Endothelial cell of umbilical vein (primary cell): ENCODE measurements at regions not wholly inside any gene's neighbourhood (a gene's known extent, or its start where the extent isn't known, plus 50 kb on each side); places are given as distances from the start of the nearest gene placed in this dataset.

Experiments
- BruUV-seq: library from RNA; stranded (reverse); fragments of 400-500 nt; replicated peaks from 2 replicates; lab custom pipeline; 2021; lab: Mats Ljungman, UMichigan
- CTCF ChIA-PET: fragments of 300-600, 350-600 bp; sonication (Branson Sonifier 250); formaldehyde crosslinking; loops from one replicate; lab custom pipeline; 2021; ENCODE audit warnings: antibody characterized with exemption, inconsistent platforms; lab: Charles Lee
- POLR2A ChIA-PET: fragments of 300-600, 350-600 bp; sonication (Branson Sonifier 250); formaldehyde crosslinking; loops from one replicate; lab custom pipeline; 2021; ENCODE audit warnings: antibody characterized with exemption, inconsistent platforms; lab: Charles Lee
- DNase-seq: peaks from one replicate; pipeline ENCODE4 v3.0.0-alpha.2; 2011; ENCODE audit warnings: low read depth, low spot score
- FAIRE-seq: peaks from 2 replicates; lab custom pipeline; 2011; peaks lifted over from hg19 to GRCh38; lab: Jason Lieb, UNC
- H2AFZ ChIP-seq: 2 replicates; pipeline ENCODE4 v1.6.0; 2012; ENCODE audit warnings: low read depth, low read length, control low read depth, inconsistent platforms
- H3K27ac ChIP-seq: 2 replicates; pipeline ENCODE4 v1.5.1; 2011; ENCODE audit warnings: low read depth, mild to moderate bottlenecking, control low read depth, low read length, moderate library complexity; ENCODE audit not compliant: insufficient read depth
- H3K27me3 ChIP-seq, 2 experiments: 2 replicates each; pipeline versions ENCODE4 v1.6.0 to v1.6.1; 2011; ENCODE audit warnings: low read length in 2 of 2, mixed read lengths in 1 of 2; ENCODE audit not compliant: control insufficient read depth in 2 of 2, insufficient read depth in 2 of 2
- H3K36me3 ChIP-seq, 2 experiments: 2 replicates in 1 of 2; 3 replicates in 1 of 2; pipeline ENCODE4 v1.5.1; 2011; ENCODE audit warnings: low read length in 2 of 2, mild to moderate bottlenecking in 1 of 2, moderate library complexity in 1 of 2; ENCODE audit not compliant: control insufficient read depth in 2 of 2, insufficient read depth in 2 of 2; ENCODE audit errors: extremely low read depth in 1 of 2
- H3K4me1 ChIP-seq: 3 replicates; pipeline ENCODE4 v1.5.1; 2011; ENCODE audit warnings: mild to moderate bottlenecking, low read length; ENCODE audit not compliant: control insufficient read depth, insufficient read depth; ENCODE audit errors: extremely low read depth
- H3K4me2 ChIP-seq: 2 replicates; pipeline ENCODE4 v1.6.1; 2011; ENCODE audit warnings: low read length, control low read depth, mixed read lengths; ENCODE audit not compliant: insufficient read depth
- H3K4me3 ChIP-seq, 3 experiments: fragments of 200-600 bp in 1 of 3; sonication (generic), shearing (Covaris generic) in 1 of 3; replicated peaks in 1 of 3; 2 replicates each; pipeline ENCODE4 v1.5.1; 2011 to 2016; ENCODE audit warnings: control low read depth in 3 of 3, low read length in 3 of 3, mild to moderate bottlenecking in 2 of 3, inconsistent platforms in 1 of 3, low read depth in 1 of 3, moderate library complexity in 1 of 3; ENCODE audit not compliant: insufficient read depth in 1 of 3
- H3K79me2 ChIP-seq: 2 replicates; pipeline ENCODE4 v1.6.0; 2012; ENCODE audit warnings: low read length, inconsistent platforms; ENCODE audit not compliant: control insufficient read depth, insufficient read depth
- H3K9ac ChIP-seq: replicated peaks from 2 replicates; pipeline ENCODE3; 2011; ENCODE audit warnings: low read length, control low read depth; ENCODE audit not compliant: insufficient read depth; ENCODE audit errors: extremely low read depth
- H3K9me1 ChIP-seq: replicated peaks from 3 replicates; pipeline ENCODE4 v1.6.0; 2011; ENCODE audit warnings: mild to moderate bottlenecking, low read length; ENCODE audit not compliant: control insufficient read depth, insufficient read depth; ENCODE audit errors: extremely low read depth
- H3K9me3 ChIP-seq: replicated peaks from 2 replicates; pipeline ENCODE4 v1.5.1; 2012; ENCODE audit warnings: low read length, inconsistent platforms; ENCODE audit not compliant: control insufficient read depth, insufficient read depth
- H4K20me1 ChIP-seq: replicated peaks from 2 replicates; pipeline ENCODE3; 2011; ENCODE audit warnings: mild to moderate bottlenecking, low read length; ENCODE audit not compliant: control insufficient read depth, insufficient read depth; ENCODE audit errors: extremely low read depth
- EZH2 ChIP-seq: IDR thresholded peaks from 2 replicates; pipeline ENCODE4 v1.6.1; 2012; ENCODE audit warnings: borderline replicate concordance, low read depth, mild to moderate bottlenecking, moderate library complexity, low read length, inconsistent platforms; ENCODE audit not compliant: severe bottlenecking
- FOS ChIP-seq: IDR thresholded peaks from 2 replicates; pipeline ENCODE4 v1.6.1; 2011; ENCODE audit warnings: mild to moderate bottlenecking, low read length, moderate library complexity, borderline replicate concordance; ENCODE audit not compliant: insufficient read depth
- GATA2 ChIP-seq: IDR thresholded peaks from 2 replicates; pipeline ENCODE4 v1.7.0; 2011; ENCODE audit warnings: low read depth, mild to moderate bottlenecking, moderate library complexity, mixed read lengths, low read length; ENCODE audit not compliant: insufficient read length, insufficient read depth
- JUN ChIP-seq: IDR thresholded peaks from 2 replicates; pipeline ENCODE4 v1.6.1; 2011; ENCODE audit warnings: borderline replicate concordance, low read depth; ENCODE audit not compliant: insufficient read length, insufficient read depth
- POLR2AphosphoS5 ChIP-seq: IDR thresholded peaks from 2 replicates; pipeline ENCODE4 v1.6.1; 2012; ENCODE audit warnings: low read depth, mild to moderate bottlenecking, control low read depth, low read length, moderate library complexity; ENCODE audit not compliant: insufficient read depth
- dilution Hi-C: fragments of 300-500 bp; cut with MboI; formaldehyde crosslinking; loops from one replicate; pipeline ENCODE4 v1.15.0; 2019; ENCODE audit warnings: low sequenced_read_pairs; ENCODE audit not compliant: extremely low pct_ligation_motif_present
- intact Hi-C: fragments of 100-400 bp; cut with micrococcal nuclease; formaldehyde crosslinking; loops from one replicate; pipeline ENCODE4 v1.10.0; 2022
- TF ChIP-seq, protein P1 (sequence below): IDR thresholded peaks from 2 replicates; pipeline ENCODE4 v1.6.1; 2011; ENCODE audit not compliant: insufficient read depth, insufficient read length
- TF ChIP-seq, protein P2 (sequence below), 2 donors: IDR thresholded peaks; 1 replicate in 1 of 2; 2 replicates in 1 of 2; pipeline ENCODE4 v1.5.1; 2011; ENCODE audit warnings: low read length in 2 of 2, mild to moderate bottlenecking in 2 of 2, moderate library complexity in 2 of 2, control low read depth in 1 of 2, inconsistent platforms in 1 of 2, low read depth in 1 of 2; ENCODE audit not compliant: insufficient read depth in 1 of 2; ENCODE audit errors: extremely low read depth in 1 of 2

DNA sequence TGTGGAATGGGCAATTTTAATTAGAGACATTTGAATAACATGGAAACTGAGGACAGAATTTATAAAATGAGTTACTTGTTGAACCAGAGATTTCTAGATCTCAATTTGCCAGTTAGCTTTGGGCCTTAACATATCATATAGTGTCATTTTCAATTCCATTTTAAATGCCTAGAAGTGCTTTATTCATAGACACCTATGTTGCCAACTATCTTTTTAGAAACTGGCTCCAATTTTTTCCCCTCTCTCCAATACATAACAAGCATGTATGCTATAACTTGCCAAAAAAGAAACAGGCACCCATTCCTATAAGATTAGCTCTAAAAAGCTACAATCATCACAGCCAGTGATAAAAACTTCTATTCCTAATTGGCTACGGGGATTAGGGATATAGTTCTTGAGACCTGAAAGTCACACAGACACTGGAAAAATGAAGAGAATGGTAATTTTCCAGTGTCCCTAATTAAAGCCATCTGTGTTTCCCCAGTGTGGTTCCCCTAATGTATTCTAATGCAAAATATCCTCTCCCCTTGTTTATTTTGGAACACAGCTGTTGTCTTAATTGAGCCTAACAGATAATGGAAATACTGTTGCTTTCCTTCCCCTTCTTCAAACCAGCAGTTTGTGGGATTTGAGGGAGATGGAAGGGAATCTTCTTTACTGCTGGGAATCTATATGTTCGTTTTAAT is 205.5 kb upstream of the FSHR start:
- DNase-seq = no peak
- Histone ChIP-seq H3K4me1 (no peaks in the 10 kb centered on the region), H3K9me1 (no peaks in the 10 kb centered on the region), H4K20me1 (no peaks in the 10 kb centered on the region), H3K9ac (no peak overlapping the region), H3K9me3 (no peaks in the 10 kb centered on the region), H3K27me3 (no peaks in the 10 kb centered on the region), H3K36me3 (no peaks in the 10 kb centered on the region), H3K4me3 (no peak overlapping the region), H3K27ac (no peak overlapping the region), H2AFZ (no peak overlapping the region), H3K4me2 (no peak overlapping the region), H3K79me2 (no peaks in the 10 kb centered on the region)
- no TSS peak for BruUV-seq
- no peak for TF ChIP-seq GATA2
- TF ChIP-seq FOS = no peak
- no peak for TF ChIP-seq EZH2
- no peak for TF ChIP-seq POLR2AphosphoS5
- TF ChIP-seq, protein P1, sequence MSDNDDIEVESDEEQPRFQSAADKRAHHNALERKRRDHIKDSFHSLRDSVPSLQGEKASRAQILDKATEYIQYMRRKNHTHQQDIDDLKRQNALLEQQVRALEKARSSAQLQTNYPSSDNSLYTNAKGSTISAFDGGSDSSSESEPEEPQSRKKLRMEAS = no peak
- TF ChIP-seq JUN = no peak
- TF ChIP-seq, protein P2, sequence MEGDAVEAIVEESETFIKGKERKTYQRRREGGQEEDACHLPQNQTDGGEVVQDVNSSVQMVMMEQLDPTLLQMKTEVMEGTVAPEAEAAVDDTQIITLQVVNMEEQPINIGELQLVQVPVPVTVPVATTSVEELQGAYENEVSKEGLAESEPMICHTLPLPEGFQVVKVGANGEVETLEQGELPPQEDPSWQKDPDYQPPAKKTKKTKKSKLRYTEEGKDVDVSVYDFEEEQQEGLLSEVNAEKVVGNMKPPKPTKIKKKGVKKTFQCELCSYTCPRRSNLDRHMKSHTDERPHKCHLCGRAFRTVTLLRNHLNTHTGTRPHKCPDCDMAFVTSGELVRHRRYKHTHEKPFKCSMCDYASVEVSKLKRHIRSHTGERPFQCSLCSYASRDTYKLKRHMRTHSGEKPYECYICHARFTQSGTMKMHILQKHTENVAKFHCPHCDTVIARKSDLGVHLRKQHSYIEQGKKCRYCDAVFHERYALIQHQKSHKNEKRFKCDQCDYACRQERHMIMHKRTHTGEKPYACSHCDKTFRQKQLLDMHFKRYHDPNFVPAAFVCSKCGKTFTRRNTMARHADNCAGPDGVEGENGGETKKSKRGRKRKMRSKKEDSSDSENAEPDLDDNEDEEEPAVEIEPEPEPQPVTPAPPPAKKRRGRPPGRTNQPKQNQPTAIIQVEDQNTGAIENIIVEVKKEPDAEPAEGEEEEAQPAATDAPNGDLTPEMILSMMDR (IDR thresholded peaks at IDR 0.05; ENCODE audit: extremely low read depth in 1 of 2, insufficient read depth in 1 of 2, low read depth in 1 of 2, low read length in 2 of 2) = no peak
- dilution Hi-C loops = no loop called here
- FAIRE-seq = no peak
- intact Hi-C loops = no loop called here
- ChIA-PET CTCF (interaction anchor here (0.5 kb wide), 1 partner anchor 773 kb away, joined by 4 read pairs; no protein-coding TSS in a partner anchor), POLR2A (no interaction called here)
